GM04503 (cell line): ENCODE measurements at regions not wholly inside any gene's neighbourhood (a gene's known extent, or its start where the extent isn't known, plus 50 kb on each side); places are given as distances from the start of the nearest gene placed in this dataset.
A peak's percentile ranks its signal among the peaks of the same experiment; 100 is the strongest.
"Not testable (repeated sequence)": the region's sequence is repeated elsewhere in the genome, so short reads cannot be mapped to it uniquely, and the experiment has no call there.

Experiments used
- DNase-seq: peaks from one replicate; pipeline ENCODE4 v3.0.0-alpha.2; 2012; ENCODE audit warnings: low read depth

GRCh38 chr9:104269996-104270963 is 176.2 kb downstream of the SMC2 start:
- DNase-seq: no peak

GRCh38 chr9:104276709-104277245 is 182.7 kb downstream of the SMC2 start:
- peak; percentile 34 for DNase-seq

- no peak for DNase-seq
Measured at GRCh38 chr9:104278929-104279496, 184.9 kb downstream of the SMC2 start.

GRCh38 chr9:104279535-104280177 is 185.5 kb downstream of the SMC2 start:
- DNase-seq: peak; percentile 20

GRCh38 chr9:104280178-104280560 is 186.1 kb downstream of the SMC2 start:
- DNase-seq: no peak

GRCh38 chr9:104280711-104281110 is 186.6 kb downstream of the SMC2 start:
- no peak for DNase-seq

- no peak for DNase-seq
Measured at GRCh38 chr9:104286187-104286586, 192.1 kb downstream of the SMC2 start.

GRCh38 chr9:104286799-104287198 is 192.7 kb downstream of the SMC2 start:
- no peak for DNase-seq

GRCh38 chr9:104287253-104287878 is 193.3 kb downstream of the SMC2 start:
- DNase-seq: no peak

GRCh38 chr9:104293877-104294276 is 199.8 kb downstream of the SMC2 start:
- no peak for DNase-seq

- no peak for DNase-seq
Measured at GRCh38 chr9:104300124-104300523, 203.9 kb upstream of the OR13F1 start.

- DNase-seq: no peak
Measured at GRCh38 chr9:104301755-104302154, 202.3 kb upstream of the OR13F1 start.

GRCh38 chr9:104302775-104303174 is 201.3 kb upstream of the OR13F1 start:
- DNase-seq: no peak

GRCh38 chr9:104304925-104305324 is 199.1 kb upstream of the OR13F1 start:
- no peak for DNase-seq

GRCh38 chr9:104313396-104314110 is 190.5 kb upstream of the OR13F1 start:
- no peak for DNase-seq

GRCh38 chr9:104316201-104317009 is 187.7 kb upstream of the OR13F1 start:
- DNase-seq: not testable (repeated sequence)

- DNase-seq: no peak
Measured at GRCh38 chr9:104319198-104319597, 184.9 kb upstream of the OR13F1 start.

GRCh38 chr9:104319685-104320084 is 184.4 kb upstream of the OR13F1 start:
- DNase-seq: no peak

GRCh38 chr9:104322596-104322995 is 181.5 kb upstream of the OR13F1 start:
- no peak for DNase-seq

- not testable (repeated sequence) for DNase-seq
Measured at GRCh38 chr9:104323967-104324694, 179.9 kb upstream of the OR13F1 start.
